ENCODE measurements at regions not wholly inside any gene's neighbourhood (a gene's known extent, or its start where the extent isn't known, plus 50 kb on each side); places are given as distances from the start of the nearest gene placed in this dataset.
"Not testable (repeated sequence)": the region's sequence is repeated elsewhere in the genome, so short reads cannot be mapped to it uniquely, and the experiment has no call there.

GRCh38 chr5:162672061-162672460 is 604.5 kb downstream of the GABRG2 start:
- H3K27me3 ChIP-seq (ENCODE audit: control insufficient read depth, insufficient read depth, low read length): no peaks in the 10 kb centered on the region
- no peaks in the 10 kb centered on the region for H3K9me3 ChIP-seq (ENCODE audit: control insufficient read depth, insufficient read depth, low read depth, low read length)
- no peaks in the 10 kb centered on the region for H3K36me3 ChIP-seq (ENCODE audit: control insufficient read depth, insufficient read depth, low read length)
- no peak overlapping the region for H3K4me3 ChIP-seq (ENCODE audit: low read depth, low read length)
- H3K4me1 ChIP-seq (ENCODE audit: control insufficient read depth, insufficient read depth, low read length): no peaks in the 10 kb centered on the region
- H3K9ac ChIP-seq (ENCODE audit: low read length): no peak overlapping the region
- H3K27ac ChIP-seq (ENCODE audit: low read depth, low read length): no peak overlapping the region

DNA sequence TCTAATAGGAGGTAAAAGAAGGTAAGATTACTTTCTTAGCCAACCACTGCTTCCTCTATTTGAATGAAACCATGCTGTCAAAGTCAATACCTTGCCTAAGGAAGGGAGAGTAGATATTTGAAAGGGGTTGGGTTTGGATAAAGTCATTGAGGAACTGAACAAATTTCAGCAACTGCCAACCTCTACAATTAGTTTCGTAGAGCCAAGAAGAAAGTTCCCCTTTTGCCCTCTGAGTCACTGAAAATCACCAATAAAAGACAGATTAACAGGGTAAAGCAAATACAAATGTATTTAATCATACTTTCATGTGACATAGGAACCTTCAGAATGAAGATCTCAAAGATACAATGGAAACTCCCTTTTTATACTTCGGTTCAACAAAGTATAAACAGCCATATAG is 615.7 kb downstream of the GABRG2 start:
- Histone ChIP-seq H3K27ac (ENCODE audit: low read depth, low read length) (no peak overlapping the region), H3K27me3 (ENCODE audit: control insufficient read depth, insufficient read depth, low read length) (no peaks in the 10 kb centered on the region), H3K9me3 (ENCODE audit: control insufficient read depth, insufficient read depth, low read depth, low read length) (no peaks in the 10 kb centered on the region), H3K36me3 (ENCODE audit: control insufficient read depth, insufficient read depth, low read length) (no peaks in the 10 kb centered on the region), H3K4me1 (ENCODE audit: control insufficient read depth, insufficient read depth, low read length) (no peaks in the 10 kb centered on the region), H3K4me3 (ENCODE audit: low read depth, low read length) (no peak overlapping the region), H3K9ac (ENCODE audit: low read length) (no peak overlapping the region)

- Histone ChIP-seq H3K4me3 (ENCODE audit: low read depth, low read length) (no peak overlapping the region), H3K9me3 (ENCODE audit: control insufficient read depth, insufficient read depth, low read depth, low read length) (no peaks in the 10 kb centered on the region), H3K9ac (ENCODE audit: low read length) (no peak overlapping the region), H3K27ac (ENCODE audit: low read depth, low read length) (no peak overlapping the region), H3K4me1 (ENCODE audit: control insufficient read depth, insufficient read depth, low read length) (no peaks in the 10 kb centered on the region), H3K27me3 (ENCODE audit: control insufficient read depth, insufficient read depth, low read length) (no peaks in the 10 kb centered on the region), H3K36me3 (ENCODE audit: control insufficient read depth, insufficient read depth, low read length) (no peaks in the 10 kb centered on the region)
Measured at GRCh38 chr5:162684145-162684544, 616.6 kb downstream of the GABRG2 start.

DNA sequence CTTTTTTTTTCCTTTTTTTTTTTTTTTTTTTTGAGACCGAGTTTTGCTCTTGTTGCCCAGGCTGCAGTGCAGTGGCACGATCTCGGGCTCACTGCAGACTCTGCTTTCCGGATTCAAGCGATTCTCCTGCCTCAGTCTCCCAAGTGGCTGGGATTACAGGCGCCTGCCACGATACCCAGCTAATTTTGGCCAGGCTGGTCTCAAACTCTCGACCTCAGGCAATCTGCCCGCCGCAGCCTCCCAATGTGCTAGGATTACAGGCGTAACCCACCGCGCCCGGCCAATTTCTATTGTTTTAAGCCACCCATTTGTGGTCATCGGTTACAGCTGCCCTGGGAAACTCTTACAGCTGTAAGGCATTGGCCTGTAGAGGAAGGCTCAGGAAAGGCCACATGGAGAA is 617.7 kb downstream of the GABRG2 start:
- Histone ChIP-seq H3K9ac (ENCODE audit: low read length) (no peak overlapping the region), H3K36me3 (ENCODE audit: control insufficient read depth, insufficient read depth, low read length) (no peaks in the 10 kb centered on the region), H3K4me3 (ENCODE audit: low read depth, low read length) (no peak overlapping the region), H3K27ac (ENCODE audit: low read depth, low read length) (no peak overlapping the region), H3K27me3 (ENCODE audit: control insufficient read depth, insufficient read depth, low read length) (no peaks in the 10 kb centered on the region), H3K9me3 (ENCODE audit: control insufficient read depth, insufficient read depth, low read depth, low read length) (no peaks in the 10 kb centered on the region), H3K4me1 (ENCODE audit: control insufficient read depth, insufficient read depth, low read length) (no peaks in the 10 kb centered on the region)

DNA sequence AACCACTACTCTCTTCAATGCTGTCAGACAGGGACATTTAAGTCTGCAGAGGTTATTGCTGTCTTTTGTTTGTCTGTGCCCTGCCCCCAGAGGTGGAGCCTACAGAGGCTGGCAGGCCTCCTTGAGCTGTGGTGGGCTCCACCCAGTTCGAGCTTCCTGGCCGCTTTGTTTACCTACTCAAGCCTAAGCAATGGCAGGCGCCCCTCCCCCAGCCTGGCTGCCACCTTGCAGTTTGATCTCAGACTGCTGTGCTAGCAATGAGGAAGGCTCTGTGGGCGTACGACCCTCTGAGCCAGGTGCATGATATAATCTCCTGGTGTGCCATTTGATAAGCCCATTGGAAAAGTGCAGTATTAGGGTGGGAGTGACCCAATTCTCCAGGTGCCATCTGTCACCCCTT is 628.7 kb downstream of the GABRG2 start:
- H3K36me3 ChIP-seq (ENCODE audit: control insufficient read depth, insufficient read depth, low read length); H3K4me1 ChIP-seq (ENCODE audit: control insufficient read depth, insufficient read depth, low read length); H3K9ac ChIP-seq (ENCODE audit: low read length); H3K9me3 ChIP-seq (ENCODE audit: control insufficient read depth, insufficient read depth, low read depth, low read length); H3K27me3 ChIP-seq (ENCODE audit: control insufficient read depth, insufficient read depth, low read length); H3K27ac ChIP-seq (ENCODE audit: low read depth, low read length); H3K4me3 ChIP-seq (ENCODE audit: low read depth, low read length): not testable (repeated sequence)

DNA sequence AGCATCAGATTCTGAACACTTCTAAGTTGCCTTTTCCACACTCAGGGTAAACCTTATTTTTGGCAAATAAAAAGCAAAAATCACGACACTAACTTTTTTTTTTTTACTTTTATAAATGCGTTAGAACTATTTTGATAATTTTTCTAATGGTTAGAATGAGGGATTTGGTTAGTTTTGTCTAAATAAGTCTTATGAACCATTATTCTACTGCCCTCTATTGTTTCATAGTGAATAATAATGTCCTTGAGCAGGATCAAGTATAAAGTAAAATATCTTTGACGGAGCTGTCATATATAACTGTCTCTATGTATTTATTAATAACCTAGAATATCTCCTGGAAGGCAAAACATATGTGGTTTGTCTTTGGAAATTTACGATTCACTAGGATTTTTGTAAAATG is 631.8 kb downstream of the GABRG2 start:
- Histone ChIP-seq H3K36me3 (ENCODE audit: control insufficient read depth, insufficient read depth, low read length) (no peaks in the 10 kb centered on the region), H3K4me1 (ENCODE audit: control insufficient read depth, insufficient read depth, low read length) (no peaks in the 10 kb centered on the region; the same call in 1 of the 2 replicates), H3K27ac (ENCODE audit: low read depth, low read length) (no peak overlapping the region)

GRCh38 chr5:162703914-162704313 is 636.3 kb downstream of the GABRG2 start:
- Histone ChIP-seq H3K9me3 (ENCODE audit: control insufficient read depth, insufficient read depth, low read depth, low read length) (no peaks in the 10 kb centered on the region), H3K9ac (ENCODE audit: low read length) (no peak overlapping the region), H3K4me1 (ENCODE audit: control insufficient read depth, insufficient read depth, low read length) (no peaks in the 10 kb centered on the region), H3K4me3 (ENCODE audit: low read depth, low read length) (no peak overlapping the region), H3K27ac (ENCODE audit: low read depth, low read length) (no peak overlapping the region), H3K27me3 (ENCODE audit: control insufficient read depth, insufficient read depth, low read length) (no peaks in the 10 kb centered on the region), H3K36me3 (ENCODE audit: control insufficient read depth, insufficient read depth, low read length) (no peaks in the 10 kb centered on the region)

More for the DNA sequence above, 631.8 kb downstream of the GABRG2 start:
- peaks cover 6% of the 10 kb centered on the region; the same call in 1 of the 2 replicates for H3K9me3 ChIP-seq (ENCODE audit: control insufficient read depth, insufficient read depth, low read depth, low read length)
- H3K9ac ChIP-seq (ENCODE audit: low read length): no peak overlapping the region
- no peaks in the 10 kb centered on the region for H3K27me3 ChIP-seq (ENCODE audit: control insufficient read depth, insufficient read depth, low read length)
- H3K4me3 ChIP-seq (ENCODE audit: low read depth, low read length): no peak overlapping the region

- H3K9ac ChIP-seq (ENCODE audit: low read length): no peak overlapping the region
- H3K4me3 ChIP-seq (ENCODE audit: low read depth, low read length): no peak overlapping the region
- no peaks in the 10 kb centered on the region for H3K36me3 ChIP-seq (ENCODE audit: control insufficient read depth, insufficient read depth, low read length)
- no peaks in the 10 kb centered on the region for H3K27me3 ChIP-seq (ENCODE audit: control insufficient read depth, insufficient read depth, low read length)
- no peak overlapping the region for H3K27ac ChIP-seq (ENCODE audit: low read depth, low read length)
- H3K4me1 ChIP-seq (ENCODE audit: control insufficient read depth, insufficient read depth, low read length): no peaks in the 10 kb centered on the region
- H3K9me3 ChIP-seq (ENCODE audit: control insufficient read depth, insufficient read depth, low read depth, low read length): no peaks in the 10 kb centered on the region
Measured at GRCh38 chr5:162711244-162711643, 643.7 kb downstream of the GABRG2 start.

GRCh38 chr5:162719720-162720119 is 652.1 kb downstream of the GABRG2 start:
- Histone ChIP-seq H3K4me3 (ENCODE audit: low read depth, low read length) (no peak overlapping the region), H3K9me3 (ENCODE audit: control insufficient read depth, insufficient read depth, low read depth, low read length) (peaks cover 12% of the 10 kb centered on the region), H3K36me3 (ENCODE audit: control insufficient read depth, insufficient read depth, low read length) (no peaks in the 10 kb centered on the region), H3K27me3 (ENCODE audit: control insufficient read depth, insufficient read depth, low read length) (no peaks in the 10 kb centered on the region), H3K4me1 (ENCODE audit: control insufficient read depth, insufficient read depth, low read length) (no peaks in the 10 kb centered on the region), H3K27ac (ENCODE audit: low read depth, low read length) (no peak overlapping the region), H3K9ac (ENCODE audit: low read length) (no peak overlapping the region)

DNA sequence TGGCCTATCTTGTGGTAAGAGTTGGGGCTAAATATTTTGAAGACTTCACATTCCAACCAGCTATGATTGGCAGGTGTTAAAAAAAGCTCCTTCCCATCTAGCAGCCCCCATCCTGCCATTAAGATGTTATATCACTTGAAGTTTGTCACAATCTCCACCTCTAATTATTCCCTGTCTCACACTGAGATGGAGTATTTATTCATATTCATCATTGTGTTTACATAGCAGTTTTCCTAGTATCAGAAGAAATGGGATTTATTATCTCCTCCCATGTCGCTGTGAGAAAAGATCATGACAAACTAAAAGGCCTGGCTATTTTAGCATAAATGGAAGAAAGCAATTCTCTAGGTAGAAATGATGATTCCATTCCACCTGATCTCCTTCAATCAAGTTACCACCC is 653.6 kb downstream of the GABRG2 start:
- Histone ChIP-seq H3K4me1 (ENCODE audit: control insufficient read depth, insufficient read depth, low read length) (no peaks in the 10 kb centered on the region), H3K27me3 (ENCODE audit: control insufficient read depth, insufficient read depth, low read length) (no peaks in the 10 kb centered on the region), H3K4me3 (ENCODE audit: low read depth, low read length) (no peak overlapping the region), H3K9me3 (ENCODE audit: control insufficient read depth, insufficient read depth, low read depth, low read length) (peaks cover 12% of the 10 kb centered on the region), H3K27ac (ENCODE audit: low read depth, low read length) (no peak overlapping the region), H3K9ac (ENCODE audit: low read length) (no peak overlapping the region), H3K36me3 (ENCODE audit: control insufficient read depth, insufficient read depth, low read length) (no peaks in the 10 kb centered on the region)

DNA sequence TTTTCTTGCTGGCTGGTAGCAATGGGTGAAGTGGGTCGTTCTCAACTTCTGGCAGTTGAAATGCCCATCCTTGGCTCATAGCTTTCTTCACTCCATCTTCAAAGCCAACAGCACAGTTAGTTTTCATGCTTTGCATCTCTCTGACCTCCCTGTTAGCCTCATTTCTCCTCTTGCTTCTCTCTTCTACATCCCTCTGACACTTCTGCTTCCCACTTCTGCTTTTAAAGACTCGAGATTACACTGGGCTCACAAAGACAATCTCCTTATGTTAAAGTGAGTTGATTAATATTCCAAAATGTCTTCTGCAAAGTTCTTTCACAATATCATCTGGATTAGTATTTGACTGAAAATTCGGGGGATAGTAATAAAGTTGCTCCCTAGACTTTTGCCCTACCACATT is 684.8 kb upstream of the CCNG1 start:
- H3K27ac ChIP-seq (ENCODE audit: low read depth, low read length): no peak overlapping the region
- no peaks in the 10 kb centered on the region for H3K27me3 ChIP-seq (ENCODE audit: control insufficient read depth, insufficient read depth, low read length)
- H3K9me3 ChIP-seq (ENCODE audit: control insufficient read depth, insufficient read depth, low read depth, low read length): no peaks in the 10 kb centered on the region
- no peak overlapping the region for H3K9ac ChIP-seq (ENCODE audit: low read length)
- H3K4me1 ChIP-seq (ENCODE audit: control insufficient read depth, insufficient read depth, low read length): no peaks in the 10 kb centered on the region
- no peak overlapping the region for H3K4me3 ChIP-seq (ENCODE audit: low read depth, low read length)
- no peaks in the 10 kb centered on the region for H3K36me3 ChIP-seq (ENCODE audit: control insufficient read depth, insufficient read depth, low read length)

DNA sequence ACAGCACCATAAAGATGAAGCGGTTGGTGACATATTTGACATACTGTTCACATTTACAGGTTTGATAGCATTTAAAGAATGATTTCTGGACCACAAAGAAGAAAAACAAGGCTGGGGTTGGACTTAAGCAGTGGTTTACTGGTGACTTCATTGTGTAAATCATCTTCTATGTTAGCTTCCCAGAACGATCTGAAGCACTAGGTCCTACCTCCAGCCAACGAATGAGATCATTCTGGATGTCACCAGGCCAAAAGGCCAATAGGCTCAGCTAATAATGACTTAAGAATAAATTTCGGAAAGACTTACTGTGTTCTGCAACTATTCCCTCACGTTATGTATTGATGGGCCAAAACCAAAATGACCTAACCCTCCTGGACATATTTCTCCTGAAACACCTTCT is 675.3 kb upstream of the CCNG1 start:
- no peaks in the 10 kb centered on the region for H3K9me3 ChIP-seq (ENCODE audit: control insufficient read depth, insufficient read depth, low read depth, low read length)
- H3K27me3 ChIP-seq (ENCODE audit: control insufficient read depth, insufficient read depth, low read length): no peaks in the 10 kb centered on the region

More for the DNA sequence above, 675.3 kb upstream of the CCNG1 start:
- Histone ChIP-seq H3K36me3 (ENCODE audit: control insufficient read depth, insufficient read depth, low read length) (no peaks in the 10 kb centered on the region), H3K4me3 (ENCODE audit: low read depth, low read length) (no peak overlapping the region), H3K27ac (ENCODE audit: low read depth, low read length) (no peak overlapping the region), H3K4me1 (ENCODE audit: control insufficient read depth, insufficient read depth, low read length) (no peaks in the 10 kb centered on the region), H3K9ac (ENCODE audit: low read length) (no peak overlapping the region)

All from HUES6 (cell line).